OCI-LY7 (cell line): ENCODE measurements at regions not wholly inside any gene's neighbourhood (a gene's known extent, or its start where the extent isn't known, plus 50 kb on each side); places are given as distances from the start of the nearest gene placed in this dataset.

Experiments used
- BruUV-seq: library from RNA; stranded (reverse); fragments of 400-500 nt; replicated peaks from 2 replicates; lab custom pipeline; 2021; lab: Mats Ljungman, UMichigan
- CTCF ChIA-PET: fragments of 300-600 bp; sonication (Branson Sonifier 250); formaldehyde crosslinking; loops from one replicate; lab custom pipeline; 2022; ENCODE audit warnings: antibody characterized with exemption; ENCODE audit not compliant: unreplicated experiment; lab: Charles Lee
- POLR2A ChIA-PET: fragments of 300-600 bp; sonication (Branson Sonifier 250); formaldehyde crosslinking; loops from one replicate; lab custom pipeline; 2022; ENCODE audit warnings: antibody characterized with exemption; lab: Charles Lee
- DNase-seq: peaks from one replicate; pipeline ENCODE4 v3.0.0-alpha.2; 2015; ENCODE audit warnings: low spot score
- H2AFZ ChIP-seq: fragments of 200-600 bp; sonication (generic), shearing (Covaris generic); 2 replicates; pipeline ENCODE4 v1.6.1; 2014; ENCODE audit warnings: mild to moderate bottlenecking, antibody characterized with exemption, low read length, moderate library complexity
- H3K27ac ChIP-seq: fragments of 200-600 bp; sonication (generic); 2 replicates; pipeline ENCODE4 v1.5.1; 2014; ENCODE audit warnings: mixed run types, low read depth, mild to moderate bottlenecking, moderate library complexity, low read length, inconsistent platforms; ENCODE audit not compliant: poor library complexity, severe bottlenecking
- H3K36me3 ChIP-seq: fragments of 200-600 bp; sonication (generic); 2 replicates; pipeline ENCODE4 v1.6.1; 2014; ENCODE audit warnings: mild to moderate bottlenecking, antibody characterized with exemption, low read length, moderate library complexity, mixed read lengths; ENCODE audit not compliant: insufficient read depth
- H3K4me1 ChIP-seq: fragments of 200-600 bp; sonication (generic); 2 replicates; pipeline ENCODE4 v1.5.1; 2014; ENCODE audit warnings: mild to moderate bottlenecking, low read length; ENCODE audit not compliant: insufficient read depth, poor library complexity, severe bottlenecking
- H3K4me2 ChIP-seq: fragments of 200-600 bp; sonication (generic); 2 replicates; pipeline ENCODE4 v1.6.1; 2014; ENCODE audit warnings: mild to moderate bottlenecking, low read length
- H3K4me3 ChIP-seq: fragments of 200-600 bp; sonication (generic); 2 replicates; pipeline ENCODE4 v1.5.1; 2014; ENCODE audit warnings: mild to moderate bottlenecking, low read depth, low read length; ENCODE audit not compliant: poor library complexity, severe bottlenecking
- H3K79me2 ChIP-seq: fragments of 200-600 bp; sonication (generic); 2 replicates; pipeline ENCODE4 v1.6.1; 2016; ENCODE audit warnings: low read depth, mild to moderate bottlenecking, low read length, moderate library complexity, mixed read lengths; ENCODE audit not compliant: insufficient read depth
- H3K9me2 ChIP-seq: fragments of 200-600 bp; sonication (generic); 2 replicates; pipeline ENCODE4 v1.6.1; 2016; ENCODE audit warnings: mild to moderate bottlenecking, low read length, mixed read lengths; ENCODE audit not compliant: insufficient read depth
- H3K9me3 ChIP-seq: fragments of 200-600 bp; sonication (generic); 2 replicates; pipeline ENCODE4 v1.6.1; 2014; ENCODE audit warnings: mild to moderate bottlenecking, mixed run types, low read length, mixed read lengths
- H4K20me1 ChIP-seq: fragments of 200-600 bp; sonication (generic); 2 replicates; pipeline ENCODE4 v1.6.1; 2014; ENCODE audit warnings: mild to moderate bottlenecking, antibody characterized with exemption, low read length, moderate library complexity, mixed read lengths; ENCODE audit not compliant: insufficient read depth
- EZH2phosphoT487 ChIP-seq: fragments of 200-600 bp; sonication (generic); IDR thresholded peaks from 2 replicates; pipeline ENCODE4 v1.6.1; 2018; ENCODE audit warnings: low read depth, borderline replicate concordance, mild to moderate bottlenecking, mixed run types, antibody characterized with exemption, low read length, moderate library complexity, mixed read lengths
- intact Hi-C: fragments of 100-400 bp; cut with micrococcal nuclease; formaldehyde crosslinking; loops from one replicate; pipeline ENCODE4 v1.10.0; 2022; ENCODE audit not compliant: unreplicated experiment
- TF ChIP-seq, protein P1 (sequence below): fragments of 200-600 bp; sonication (generic); conservative IDR thresholded peaks from 2 replicates; pipeline ENCODE4 v1.5.1; 2014; ENCODE audit warnings: mild to moderate bottlenecking, antibody characterized with exemption, low read length, moderate library complexity, mixed read lengths

DNA sequence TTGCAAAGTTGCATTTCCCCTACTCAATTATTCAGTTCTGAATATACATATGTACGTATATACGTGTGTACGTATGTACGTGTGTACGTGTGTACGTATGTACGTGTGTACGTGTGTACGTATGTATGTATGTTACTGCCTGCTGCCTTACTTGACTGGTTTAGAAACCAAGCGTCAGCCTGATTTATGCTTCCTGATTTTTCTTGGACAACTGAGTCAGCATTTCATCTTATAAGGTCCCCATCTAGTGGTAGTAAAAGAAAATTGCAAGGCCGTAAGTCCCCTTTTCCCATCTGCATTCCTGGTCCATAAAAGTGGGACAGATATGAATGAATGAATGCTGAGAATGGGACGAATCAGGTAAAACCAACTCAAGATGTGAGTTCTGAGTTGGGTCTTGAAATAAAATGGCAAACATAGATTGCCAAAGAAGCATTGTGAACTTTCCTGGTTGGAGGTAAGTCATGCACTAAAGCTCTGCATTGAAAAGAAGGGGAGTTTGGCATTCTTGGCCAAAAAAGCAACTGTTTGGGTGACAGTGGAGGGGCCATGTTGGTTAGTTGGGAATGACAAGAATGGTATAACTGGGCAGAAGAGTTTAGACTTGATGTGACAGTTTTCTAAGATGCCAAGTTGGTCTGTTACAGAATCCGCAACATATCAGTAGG lies 76.4 kb upstream of the DNAH14 start:
- peaks cover 10% of the 10 kb centered on the region for H3K4me1 ChIP-seq
- no peaks in the 10 kb centered on the region for H3K9me3 ChIP-seq
- no peak overlapping the region for H3K4me3 ChIP-seq
- H4K20me1 ChIP-seq: no peaks in the 10 kb centered on the region
- no peak overlapping the region for H3K4me2 ChIP-seq
- CTCF ChIA-PET: no interaction called here
- intact Hi-C loops: loop anchor here (1.0 kb wide), 1 partner anchor 340 kb away; no protein-coding TSS in a partner anchor
- POLR2A ChIA-PET: interaction anchor here (0.6 kb wide), 1 partner anchor 89 kb away, joined by 4 read pairs; no protein-coding TSS in a partner anchor
- TF ChIP-seq EZH2phosphoT487: no peak
- TF ChIP-seq, protein P1, sequence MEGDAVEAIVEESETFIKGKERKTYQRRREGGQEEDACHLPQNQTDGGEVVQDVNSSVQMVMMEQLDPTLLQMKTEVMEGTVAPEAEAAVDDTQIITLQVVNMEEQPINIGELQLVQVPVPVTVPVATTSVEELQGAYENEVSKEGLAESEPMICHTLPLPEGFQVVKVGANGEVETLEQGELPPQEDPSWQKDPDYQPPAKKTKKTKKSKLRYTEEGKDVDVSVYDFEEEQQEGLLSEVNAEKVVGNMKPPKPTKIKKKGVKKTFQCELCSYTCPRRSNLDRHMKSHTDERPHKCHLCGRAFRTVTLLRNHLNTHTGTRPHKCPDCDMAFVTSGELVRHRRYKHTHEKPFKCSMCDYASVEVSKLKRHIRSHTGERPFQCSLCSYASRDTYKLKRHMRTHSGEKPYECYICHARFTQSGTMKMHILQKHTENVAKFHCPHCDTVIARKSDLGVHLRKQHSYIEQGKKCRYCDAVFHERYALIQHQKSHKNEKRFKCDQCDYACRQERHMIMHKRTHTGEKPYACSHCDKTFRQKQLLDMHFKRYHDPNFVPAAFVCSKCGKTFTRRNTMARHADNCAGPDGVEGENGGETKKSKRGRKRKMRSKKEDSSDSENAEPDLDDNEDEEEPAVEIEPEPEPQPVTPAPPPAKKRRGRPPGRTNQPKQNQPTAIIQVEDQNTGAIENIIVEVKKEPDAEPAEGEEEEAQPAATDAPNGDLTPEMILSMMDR: peak; percentile 89
- H3K27ac ChIP-seq: no peak overlapping the region
- H3K9me2 ChIP-seq: no peaks in the 10 kb centered on the region
- H2AFZ ChIP-seq: no peak overlapping the region
- H3K79me2 ChIP-seq: no peaks in the 10 kb centered on the region
- DNase-seq: peak; percentile 34
- H3K36me3 ChIP-seq: no peaks in the 10 kb centered on the region
- BruUV-seq: no TSS peak

GRCh38 chr1:224856973-224857372 lies 72.5 kb upstream of the DNAH14 start:
- CTCF ChIA-PET: no interaction called here
- Histone ChIP-seq H3K4me2 (no peak overlapping the region), H3K27ac (no peak overlapping the region), H3K4me1 (peaks cover 10% of the 10 kb centered on the region), H4K20me1 (no peaks in the 10 kb centered on the region), H3K9me2 (no peaks in the 10 kb centered on the region), H3K79me2 (no peaks in the 10 kb centered on the region), H3K36me3 (no peaks in the 10 kb centered on the region), H2AFZ (no peak overlapping the region), H3K4me3 (no peak overlapping the region), H3K9me3 (no peaks in the 10 kb centered on the region)
- POLR2A ChIA-PET: no interaction called here
- BruUV-seq: no TSS peak
- intact Hi-C loops: no loop called here
- no peak for DNase-seq
- TF ChIP-seq, protein P1: no peak
- no peak for TF ChIP-seq EZH2phosphoT487

- Histone ChIP-seq H3K4me1 (no peaks in the 10 kb centered on the region), H3K4me2 (no peak overlapping the region), H3K79me2 (no peaks in the 10 kb centered on the region), H4K20me1 (no peaks in the 10 kb centered on the region), H2AFZ (no peak overlapping the region), H3K27ac (no peak overlapping the region), H3K9me3 (no peaks in the 10 kb centered on the region), H3K9me2 (no peaks in the 10 kb centered on the region), H3K4me3 (no peak overlapping the region), H3K36me3 (no peaks in the 10 kb centered on the region)
- DNase-seq: no peak
- intact Hi-C loops: no loop called here
- no peak for TF ChIP-seq EZH2phosphoT487
- TF ChIP-seq, protein P1: no peak
- ChIA-PET POLR2A (no interaction called here), CTCF (no interaction called here)
- no TSS peak for BruUV-seq
These were observed 69.8 kb upstream of the DNAH14 start for GRCh38 chr1:224859651-224860050.
